DND-41 (cell line): ENCODE measurements at regions not wholly inside any gene's neighbourhood (a gene's known extent, or its start where the extent isn't known, plus 50 kb on each side); places are given as distances from the start of the nearest gene placed in this dataset.
A peak's percentile ranks its signal among the peaks of the same experiment; 100 is the strongest.

ENCODE experiments used
- ATAC-seq: fragments of 200-7000 bp; cut with Tn5 transposase; 3 replicates; pipeline ENCODE4 v1.9.1; 2021; ENCODE audit warnings: low read depth; ENCODE audit not compliant: insufficient read depth
- DNase-seq: peaks from one replicate; pipeline ENCODE4 v3.0.0-alpha.2; 2020
- H2AFZ ChIP-seq: 2 replicates; pipeline ENCODE4 v1.6.0; 2012; ENCODE audit warnings: low read depth, low read length
- H3K27ac ChIP-seq: 2 replicates; pipeline ENCODE4 v1.5.1; 2012; ENCODE audit warnings: low read length, inconsistent platforms
- H3K27me3 ChIP-seq: fragments of 200-600 bp; sonication (generic); 2 replicates; pipeline ENCODE4 v1.6.0; 2012; ENCODE audit warnings: low read length, mild to moderate bottlenecking, inconsistent platforms; ENCODE audit not compliant: insufficient read depth, poor library complexity
- H3K36me3 ChIP-seq: 2 replicates; pipeline ENCODE4 v1.5.1; 2012; ENCODE audit warnings: low read length, inconsistent platforms; ENCODE audit not compliant: insufficient read depth
- H3K4me1 ChIP-seq: 2 replicates; pipeline ENCODE4 v1.5.1; 2012; ENCODE audit warnings: mild to moderate bottlenecking, low read length; ENCODE audit not compliant: insufficient read depth
- H3K4me2 ChIP-seq: 2 replicates; pipeline ENCODE4 v1.6.0; 2012; ENCODE audit warnings: mild to moderate bottlenecking, moderate library complexity, low read length, inconsistent platforms; ENCODE audit not compliant: insufficient read depth
- H3K4me3 ChIP-seq, 2 experiments: fragments of 200-600 bp in 1 of 2; shearing (Covaris generic) in 1 of 2; 2 replicates each; pipeline ENCODE4 v1.5.1; 2012 to 2016; ENCODE audit warnings: inconsistent platforms in 2 of 2, low read length in 2 of 2, mild to moderate bottlenecking in 2 of 2, low read depth in 1 of 2, moderate library complexity in 1 of 2
- H3K79me2 ChIP-seq: 2 replicates; pipeline ENCODE4 v1.6.0; 2012; ENCODE audit warnings: low read length, inconsistent platforms; ENCODE audit not compliant: insufficient read depth
- H3K9ac ChIP-seq: 2 replicates; pipeline ENCODE4 v1.6.0; 2012; ENCODE audit warnings: low read depth, mild to moderate bottlenecking, inconsistent platforms, low read length, moderate library complexity
- H3K9me3 ChIP-seq: 2 replicates; pipeline ENCODE4 v1.5.1; 2012; ENCODE audit warnings: low read length, moderate library complexity, mild to moderate bottlenecking, inconsistent platforms; ENCODE audit not compliant: insufficient read depth, severe bottlenecking
- H4K20me1 ChIP-seq: 2 replicates; pipeline ENCODE4 v1.6.0; 2012; ENCODE audit warnings: low read length; ENCODE audit not compliant: insufficient read depth
- EZH2 ChIP-seq: IDR thresholded peaks from 3 replicates; pipeline ENCODE4 v1.6.1; 2012; ENCODE audit warnings: borderline replicate concordance, low read depth, mild to moderate bottlenecking, moderate library complexity, low read length, inconsistent platforms; ENCODE audit not compliant: severe bottlenecking
- TF ChIP-seq, protein P1 (sequence below): IDR thresholded peaks from 2 replicates; pipeline ENCODE4 v1.5.1; 2012; ENCODE audit warnings: borderline replicate concordance, low read length, moderate library complexity, mild to moderate bottlenecking; ENCODE audit not compliant: poor library complexity, severe bottlenecking; ENCODE audit errors: extremely low read depth

DNA sequence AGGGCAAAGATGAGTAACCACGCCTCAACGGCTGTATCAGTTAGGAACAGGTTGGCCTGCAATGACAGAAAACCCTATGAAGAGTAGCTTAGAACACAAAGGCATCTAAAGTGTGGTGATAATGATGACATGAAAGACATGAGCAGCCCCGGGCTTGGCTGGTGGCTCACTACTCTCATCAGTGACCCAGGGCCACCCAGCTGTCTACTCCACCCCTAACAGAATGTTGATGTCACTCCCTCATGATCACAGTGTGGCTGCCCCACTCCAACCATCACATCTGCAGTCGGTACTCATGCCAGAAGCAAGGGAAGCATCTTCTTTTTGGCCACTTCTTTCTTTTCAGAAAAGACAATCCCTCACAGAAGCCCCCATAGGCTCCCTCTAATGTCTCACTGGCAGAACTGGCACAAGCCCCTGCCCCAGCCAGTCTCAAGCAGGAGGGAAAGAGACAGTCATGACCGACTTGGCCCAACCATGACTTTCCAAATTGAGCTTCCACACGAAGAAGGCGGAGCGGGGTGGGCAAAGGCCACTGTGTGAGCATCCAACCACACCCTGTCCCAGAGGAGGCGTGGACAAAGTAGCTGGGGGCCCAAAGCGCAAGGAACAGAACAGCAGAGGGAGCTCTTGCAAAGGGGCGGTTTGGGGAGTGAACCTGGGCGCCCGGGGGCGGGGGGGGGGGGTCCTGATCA, 72.0 kb upstream of the IQSEC1 start:
- ATAC-seq (no peak), DNase-seq (peak; percentile 17)
- H3K79me2 ChIP-seq: no peaks in the 10 kb centered on the region
- H3K36me3 ChIP-seq: no peaks in the 10 kb centered on the region
- peaks cover 5% of the 10 kb centered on the region; the same call in 1 of the 2 replicates for H3K4me1 ChIP-seq
- peaks cover 11% of the 10 kb centered on the region for H4K20me1 ChIP-seq
- H3K9me3 ChIP-seq: no peaks in the 10 kb centered on the region
- no peak overlapping the region for H3K27ac ChIP-seq
- no peak overlapping the region for H2AFZ ChIP-seq
- H3K4me3 ChIP-seq: no peak overlapping the region
- H3K4me2 ChIP-seq: no peak overlapping the region
- H3K27me3 ChIP-seq: no peaks in the 10 kb centered on the region
- H3K9ac ChIP-seq: no peak overlapping the region
- no peak for TF ChIP-seq EZH2
- TF ChIP-seq, protein P1, sequence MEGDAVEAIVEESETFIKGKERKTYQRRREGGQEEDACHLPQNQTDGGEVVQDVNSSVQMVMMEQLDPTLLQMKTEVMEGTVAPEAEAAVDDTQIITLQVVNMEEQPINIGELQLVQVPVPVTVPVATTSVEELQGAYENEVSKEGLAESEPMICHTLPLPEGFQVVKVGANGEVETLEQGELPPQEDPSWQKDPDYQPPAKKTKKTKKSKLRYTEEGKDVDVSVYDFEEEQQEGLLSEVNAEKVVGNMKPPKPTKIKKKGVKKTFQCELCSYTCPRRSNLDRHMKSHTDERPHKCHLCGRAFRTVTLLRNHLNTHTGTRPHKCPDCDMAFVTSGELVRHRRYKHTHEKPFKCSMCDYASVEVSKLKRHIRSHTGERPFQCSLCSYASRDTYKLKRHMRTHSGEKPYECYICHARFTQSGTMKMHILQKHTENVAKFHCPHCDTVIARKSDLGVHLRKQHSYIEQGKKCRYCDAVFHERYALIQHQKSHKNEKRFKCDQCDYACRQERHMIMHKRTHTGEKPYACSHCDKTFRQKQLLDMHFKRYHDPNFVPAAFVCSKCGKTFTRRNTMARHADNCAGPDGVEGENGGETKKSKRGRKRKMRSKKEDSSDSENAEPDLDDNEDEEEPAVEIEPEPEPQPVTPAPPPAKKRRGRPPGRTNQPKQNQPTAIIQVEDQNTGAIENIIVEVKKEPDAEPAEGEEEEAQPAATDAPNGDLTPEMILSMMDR: peak; percentile 32

DNA sequence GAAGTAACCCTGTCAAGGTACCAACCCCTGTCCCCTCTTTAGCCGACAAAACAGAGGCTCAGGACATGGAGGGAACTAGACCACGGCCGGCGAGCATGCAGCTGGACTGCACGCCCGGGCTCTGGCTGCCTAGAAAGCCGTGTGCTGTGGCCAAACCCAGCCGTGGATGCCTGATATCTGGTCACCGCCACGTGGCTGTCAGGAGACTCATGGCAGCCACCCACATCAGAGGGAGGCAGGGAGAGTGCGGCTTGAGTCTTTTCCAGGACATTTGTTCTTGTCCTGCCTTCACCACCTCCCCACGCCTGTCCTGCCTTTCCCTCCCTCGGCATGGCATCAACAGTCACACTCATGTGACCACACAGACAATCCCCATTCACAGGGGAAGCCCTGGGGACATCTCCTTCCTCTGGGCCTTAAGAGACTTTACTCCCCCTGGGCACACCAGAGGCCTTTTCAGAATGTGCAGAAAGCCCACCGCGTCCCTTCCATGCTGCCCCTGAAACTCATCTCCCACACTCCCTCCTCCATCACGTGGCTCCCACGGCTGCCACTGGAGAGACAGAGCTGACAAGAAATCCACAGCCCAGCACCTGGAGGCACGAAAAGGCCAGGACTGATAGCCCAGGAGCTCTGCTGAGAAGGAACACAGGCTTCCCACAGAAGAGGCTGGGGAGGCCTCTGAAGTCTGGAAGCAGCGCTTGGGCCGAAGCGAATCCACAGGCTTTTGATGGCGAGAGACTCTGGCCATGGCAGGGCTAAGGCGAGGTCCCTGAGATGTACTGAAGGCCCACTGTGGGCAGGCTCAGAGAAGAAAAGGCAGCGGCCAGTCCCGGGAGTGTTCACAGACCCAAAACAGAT, 71.2 kb upstream of the IQSEC1 start:
- H3K27me3 ChIP-seq: no peaks in the 10 kb centered on the region
- peaks cover 11% of the 10 kb centered on the region for H4K20me1 ChIP-seq
- H2AFZ ChIP-seq: no peak overlapping the region
- H3K27ac ChIP-seq: no peak overlapping the region
- H3K4me1 ChIP-seq: no peaks in the 10 kb centered on the region
- no peaks in the 10 kb centered on the region for H3K79me2 ChIP-seq
- H3K36me3 ChIP-seq: no peaks in the 10 kb centered on the region
- no peak for ATAC-seq
- no peak for DNase-seq
- H3K9ac ChIP-seq: no peak overlapping the region
- TF ChIP-seq, protein P1: no peak
- no peak for TF ChIP-seq EZH2
- no peak overlapping the region for H3K4me2 ChIP-seq
- no peaks in the 10 kb centered on the region for H3K9me3 ChIP-seq
- H3K4me3 ChIP-seq: no peak overlapping the region

DNA sequence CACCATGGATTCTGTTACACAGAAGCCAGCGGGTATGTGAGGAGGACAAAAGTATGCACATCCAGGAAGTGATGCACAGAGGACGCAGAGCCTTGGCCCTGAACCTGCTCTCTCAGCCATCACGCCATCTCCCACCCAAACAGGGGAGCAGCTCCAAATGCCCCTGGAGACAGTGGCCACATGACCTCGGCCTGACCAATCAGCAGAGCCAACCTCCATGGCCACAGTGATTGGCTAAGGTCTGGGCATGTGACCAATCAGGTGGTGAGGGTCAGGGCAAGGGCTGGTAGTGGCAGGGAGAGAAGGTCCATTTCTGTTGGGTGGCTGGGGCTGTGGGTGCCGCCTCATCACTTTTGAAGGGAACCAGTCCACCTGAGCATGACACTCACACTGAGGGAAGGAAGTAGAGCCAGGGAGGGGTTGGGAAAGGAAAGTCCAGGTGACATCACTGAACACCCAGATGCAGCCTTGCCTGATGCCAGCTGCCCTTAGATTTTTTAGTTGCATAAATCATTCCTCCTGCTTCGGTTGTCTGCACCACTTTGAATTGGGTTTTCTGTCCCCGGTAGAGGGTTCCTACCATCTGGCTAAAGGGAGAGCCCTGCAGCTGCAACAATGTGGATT, 70.3 kb upstream of the IQSEC1 start:
- H3K9ac ChIP-seq: no peak overlapping the region
- no peak overlapping the region for H3K27ac ChIP-seq
- TF ChIP-seq EZH2: no peak
- TF ChIP-seq, protein P1: no peak
- H3K4me1 ChIP-seq: no peaks in the 10 kb centered on the region
- H3K27me3 ChIP-seq: no peaks in the 10 kb centered on the region
- H3K79me2 ChIP-seq: no peaks in the 10 kb centered on the region
- H3K36me3 ChIP-seq: no peaks in the 10 kb centered on the region
- peaks cover 11% of the 10 kb centered on the region for H4K20me1 ChIP-seq
- DNase-seq (no peak), ATAC-seq (no peak)
- no peak overlapping the region for H2AFZ ChIP-seq
- no peaks in the 10 kb centered on the region for H3K9me3 ChIP-seq
- H3K4me3 ChIP-seq: no peak overlapping the region
- H3K4me2 ChIP-seq: no peak overlapping the region
